C4-2B (cell line): ENCODE measurements at regions not wholly inside any gene's neighbourhood (a gene's known extent, or its start where the extent isn't known, plus 50 kb on each side); places are given as distances from the start of the nearest gene placed in this dataset.

ENCODE experiments used
- H3K27ac ChIP-seq: fragments of 450-650 bp; 2 replicates; pipeline ENCODE4 v1.5.1; 2017
- ZFX ChIP-seq: fragments of 450-650 bp; IDR thresholded peaks from 2 replicates; pipeline ENCODE4 v1.6.1; 2017
- TF ChIP-seq, protein P1 (sequence below): fragments of 450-650 bp; conservative IDR thresholded peaks from 2 replicates; pipeline ENCODE4 v1.5.1; 2017; ENCODE audit warnings: mild to moderate bottlenecking

DNA sequence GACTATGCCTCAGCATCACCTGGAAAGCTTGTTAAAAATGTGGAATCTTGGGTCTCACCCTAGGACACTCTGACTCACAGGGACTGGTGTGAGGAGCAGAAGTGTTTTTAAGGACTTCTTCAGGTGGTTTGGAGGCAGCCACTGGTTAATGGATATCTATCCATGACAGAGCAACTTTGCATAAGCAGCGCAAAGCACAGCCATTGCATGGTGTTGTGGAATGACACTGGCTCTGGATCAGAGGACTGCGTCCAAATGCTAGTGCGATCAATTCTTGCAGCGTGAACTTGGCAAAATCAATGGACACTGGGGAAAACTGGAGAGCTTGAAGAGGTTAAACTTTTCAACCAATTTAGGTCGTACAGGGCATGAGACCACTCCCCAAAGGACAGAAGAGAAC, 116.8 kb upstream of the FAM78B start:
- no peak overlapping the region for H3K27ac ChIP-seq
- TF ChIP-seq, protein P1, sequence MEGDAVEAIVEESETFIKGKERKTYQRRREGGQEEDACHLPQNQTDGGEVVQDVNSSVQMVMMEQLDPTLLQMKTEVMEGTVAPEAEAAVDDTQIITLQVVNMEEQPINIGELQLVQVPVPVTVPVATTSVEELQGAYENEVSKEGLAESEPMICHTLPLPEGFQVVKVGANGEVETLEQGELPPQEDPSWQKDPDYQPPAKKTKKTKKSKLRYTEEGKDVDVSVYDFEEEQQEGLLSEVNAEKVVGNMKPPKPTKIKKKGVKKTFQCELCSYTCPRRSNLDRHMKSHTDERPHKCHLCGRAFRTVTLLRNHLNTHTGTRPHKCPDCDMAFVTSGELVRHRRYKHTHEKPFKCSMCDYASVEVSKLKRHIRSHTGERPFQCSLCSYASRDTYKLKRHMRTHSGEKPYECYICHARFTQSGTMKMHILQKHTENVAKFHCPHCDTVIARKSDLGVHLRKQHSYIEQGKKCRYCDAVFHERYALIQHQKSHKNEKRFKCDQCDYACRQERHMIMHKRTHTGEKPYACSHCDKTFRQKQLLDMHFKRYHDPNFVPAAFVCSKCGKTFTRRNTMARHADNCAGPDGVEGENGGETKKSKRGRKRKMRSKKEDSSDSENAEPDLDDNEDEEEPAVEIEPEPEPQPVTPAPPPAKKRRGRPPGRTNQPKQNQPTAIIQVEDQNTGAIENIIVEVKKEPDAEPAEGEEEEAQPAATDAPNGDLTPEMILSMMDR, result no peak
- no peak for TF ChIP-seq ZFX

DNA sequence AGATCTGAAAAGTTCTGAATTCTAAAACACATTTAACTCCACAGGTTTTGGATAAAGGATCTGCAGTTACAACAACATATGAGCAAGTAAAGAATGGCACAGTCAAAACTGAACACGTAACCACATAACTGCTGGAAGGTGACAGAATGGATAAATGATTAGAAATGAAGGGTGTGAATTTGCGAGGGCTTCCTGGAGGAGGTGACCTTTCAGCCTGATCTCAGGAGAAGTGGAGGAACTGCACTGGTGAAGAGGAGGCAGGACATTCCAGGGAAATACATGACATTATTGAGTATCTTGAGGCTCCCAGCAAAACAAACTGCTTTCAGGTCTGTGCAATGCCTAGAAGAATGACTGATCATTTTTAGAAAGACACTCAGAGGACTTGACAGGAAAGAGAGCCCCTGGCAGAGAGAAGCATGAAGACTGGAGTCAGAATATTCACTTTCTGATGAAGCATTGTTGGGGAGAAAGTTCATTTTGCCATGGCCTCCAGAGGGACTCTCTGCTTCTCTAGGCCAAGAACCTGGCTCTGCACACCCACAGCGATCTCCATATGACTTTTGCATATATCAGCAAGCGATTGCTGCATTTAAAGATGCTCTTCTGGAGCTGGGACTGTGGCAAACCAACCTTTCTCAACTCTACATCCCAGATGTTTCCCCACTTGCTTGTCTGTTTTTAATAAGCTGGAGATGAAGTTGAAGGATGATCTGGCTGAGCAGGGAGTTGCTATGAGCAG, 122.7 kb upstream of the FAM78B start:
- no peak overlapping the region for H3K27ac ChIP-seq
- no peak for TF ChIP-seq ZFX
- TF ChIP-seq, protein P1, result no peak

DNA sequence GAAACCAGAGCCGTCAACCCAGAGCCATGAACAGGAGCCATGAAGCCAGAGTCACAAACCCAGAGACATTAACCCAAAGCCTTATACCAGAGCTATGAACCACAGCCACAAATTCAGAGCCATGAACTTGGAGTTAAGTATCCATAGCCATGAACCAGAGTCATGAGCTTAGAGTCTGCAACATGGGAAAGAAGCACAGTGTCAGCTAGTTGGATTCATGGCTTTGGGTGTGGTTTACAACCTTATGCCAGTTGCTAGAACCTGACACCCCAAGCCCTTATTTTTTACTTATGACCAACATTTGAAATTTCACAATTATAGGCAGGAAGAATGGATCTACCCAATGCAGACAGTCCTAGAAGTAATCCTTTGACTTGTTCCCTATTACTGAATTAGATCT, 128.9 kb upstream of the FAM78B start:
- TF ChIP-seq ZFX, result no peak
- TF ChIP-seq, protein P1, result no peak
- no peak overlapping the region for H3K27ac ChIP-seq

DNA sequence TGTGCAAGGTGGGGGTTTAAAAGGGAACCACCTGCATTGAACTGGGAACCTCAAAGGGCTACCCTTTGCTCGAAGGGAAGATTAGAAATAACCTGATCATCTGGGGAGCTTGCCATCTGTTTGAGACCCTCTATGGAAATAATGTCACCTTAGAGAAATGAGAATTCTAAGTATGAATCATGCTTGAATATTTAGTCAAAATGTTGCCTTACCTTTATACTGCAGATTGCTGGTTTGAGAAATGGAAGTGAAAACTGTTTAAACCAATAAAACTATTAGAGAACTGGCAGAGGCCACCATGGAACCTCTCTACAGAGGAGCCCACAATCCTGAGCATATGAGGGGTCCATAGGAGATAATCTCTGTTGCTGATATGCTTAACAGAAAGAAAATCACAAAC, 131.2 kb upstream of the FAM78B start:
- TF ChIP-seq, protein P1, result no peak
- no peak for TF ChIP-seq ZFX

DNA sequence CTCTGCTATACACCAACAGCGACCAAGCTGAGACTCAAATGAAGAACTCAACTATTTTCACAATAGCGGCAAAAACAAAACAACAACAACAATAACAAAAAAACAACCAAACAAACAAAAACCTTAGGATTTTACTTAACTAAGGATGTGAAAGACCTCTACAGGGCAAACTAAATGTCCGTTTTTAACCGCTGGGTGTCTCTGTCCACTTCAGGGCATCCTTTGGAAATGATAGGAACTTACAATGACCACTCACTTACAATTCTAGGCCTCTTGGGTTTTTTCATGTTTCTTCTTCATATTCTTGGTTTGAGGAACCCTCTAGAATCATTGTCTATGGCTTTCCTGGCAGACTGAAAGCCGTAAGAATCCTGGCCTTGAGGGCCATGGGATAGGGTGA, 134.0 kb upstream of the FAM78B start:
- no peak overlapping the region for H3K27ac ChIP-seq
- TF ChIP-seq, protein P1, result peak; percentile 36
- TF ChIP-seq ZFX, result no peak

More for the DNA sequence above, 131.2 kb upstream of the FAM78B start:
- no peak overlapping the region for H3K27ac ChIP-seq

DNA sequence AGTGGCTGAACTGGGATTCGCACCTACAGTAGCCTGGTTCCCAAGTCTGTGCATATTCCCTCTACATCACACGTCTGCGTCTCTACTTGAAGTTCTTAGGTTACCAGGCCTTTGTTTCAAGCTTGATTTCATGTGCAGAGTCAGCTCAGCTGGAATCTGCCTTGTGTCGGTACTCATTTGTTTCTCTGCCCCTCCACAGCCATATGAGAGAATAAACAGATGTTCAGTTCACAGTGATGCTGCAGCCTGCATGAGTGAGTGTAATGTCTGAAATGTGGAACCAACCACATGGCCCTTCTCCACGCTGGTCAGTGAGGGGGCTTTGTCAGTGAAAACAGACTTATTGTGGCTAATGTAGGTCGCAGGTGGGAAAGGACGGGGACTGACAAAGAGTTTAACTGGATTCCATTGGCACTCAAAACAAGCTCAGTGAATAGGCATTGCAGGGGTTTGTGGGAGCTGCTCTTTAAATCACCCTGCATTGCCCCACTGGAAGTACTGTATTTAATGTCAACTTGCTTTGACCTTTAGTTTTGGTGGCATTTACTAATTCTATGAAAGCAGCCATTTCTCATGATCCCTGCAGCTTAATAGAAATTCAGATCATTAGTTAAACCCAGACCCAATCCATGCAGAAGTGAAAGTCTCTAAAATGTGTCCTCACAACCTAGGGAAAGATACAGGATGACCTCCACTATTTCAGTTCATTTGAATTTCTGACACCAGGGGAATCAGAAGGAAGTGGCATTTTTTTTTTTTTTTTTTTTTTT, 136.4 kb upstream of the FAM78B start:
- no peak for TF ChIP-seq ZFX
- TF ChIP-seq, protein P1, result no peak
- no peak overlapping the region for H3K27ac ChIP-seq

DNA sequence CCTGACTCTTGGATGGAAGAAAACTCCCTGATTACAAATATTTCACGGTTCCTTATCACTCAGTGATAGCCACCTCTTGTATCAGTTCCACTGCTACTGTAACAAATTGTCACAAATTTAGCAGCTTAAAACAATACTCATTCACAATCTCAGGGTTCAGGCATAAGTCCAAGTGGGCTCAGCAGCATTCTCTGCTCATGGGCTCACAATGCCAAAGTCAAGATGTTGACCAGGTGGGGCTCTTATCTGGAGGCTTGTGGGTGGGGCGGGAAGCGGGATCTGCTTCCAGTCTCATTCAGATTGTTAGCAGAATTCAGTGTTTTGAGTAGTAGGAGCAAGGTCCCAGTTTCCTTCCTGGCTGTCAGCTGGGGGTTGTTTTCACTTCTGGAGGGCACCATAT, 137.3 kb upstream of the FAM78B start:
- no peak for TF ChIP-seq ZFX
- TF ChIP-seq, protein P1, result no peak
- H3K27ac ChIP-seq, result no peak overlapping the region
